Activated naive CD8-positive, alpha-beta T cell (primary cell): ENCODE measurements at regions not wholly inside any gene's neighbourhood (a gene's known extent, or its start where the extent isn't known, plus 50 kb on each side); places are given as distances from the start of the nearest gene placed in this dataset.

Experiments
- H3K27ac Mint-ChIP-seq: one replicate; pipeline ENCODE4 v1.8.0; 2021; ENCODE audit warnings: mixed read lengths
- H3K27me3 Mint-ChIP-seq: one replicate; pipeline ENCODE4 v1.8.0; 2021; ENCODE audit warnings: mixed read lengths
- H3K36me3 Mint-ChIP-seq: one replicate; pipeline ENCODE4 v1.8.0; 2021; ENCODE audit warnings: mixed read lengths
- H3K4me1 Mint-ChIP-seq: one replicate; pipeline ENCODE4 v1.8.0; 2021; ENCODE audit warnings: low read depth, mixed read lengths
- H3K4me3 Mint-ChIP-seq: one replicate; pipeline ENCODE4 v1.8.0; 2021; ENCODE audit warnings: mild to moderate bottlenecking, mixed read lengths
- H3K9me3 Mint-ChIP-seq: one replicate; pipeline ENCODE4 v1.8.0; 2021; ENCODE audit warnings: low read depth, mixed read lengths

DNA sequence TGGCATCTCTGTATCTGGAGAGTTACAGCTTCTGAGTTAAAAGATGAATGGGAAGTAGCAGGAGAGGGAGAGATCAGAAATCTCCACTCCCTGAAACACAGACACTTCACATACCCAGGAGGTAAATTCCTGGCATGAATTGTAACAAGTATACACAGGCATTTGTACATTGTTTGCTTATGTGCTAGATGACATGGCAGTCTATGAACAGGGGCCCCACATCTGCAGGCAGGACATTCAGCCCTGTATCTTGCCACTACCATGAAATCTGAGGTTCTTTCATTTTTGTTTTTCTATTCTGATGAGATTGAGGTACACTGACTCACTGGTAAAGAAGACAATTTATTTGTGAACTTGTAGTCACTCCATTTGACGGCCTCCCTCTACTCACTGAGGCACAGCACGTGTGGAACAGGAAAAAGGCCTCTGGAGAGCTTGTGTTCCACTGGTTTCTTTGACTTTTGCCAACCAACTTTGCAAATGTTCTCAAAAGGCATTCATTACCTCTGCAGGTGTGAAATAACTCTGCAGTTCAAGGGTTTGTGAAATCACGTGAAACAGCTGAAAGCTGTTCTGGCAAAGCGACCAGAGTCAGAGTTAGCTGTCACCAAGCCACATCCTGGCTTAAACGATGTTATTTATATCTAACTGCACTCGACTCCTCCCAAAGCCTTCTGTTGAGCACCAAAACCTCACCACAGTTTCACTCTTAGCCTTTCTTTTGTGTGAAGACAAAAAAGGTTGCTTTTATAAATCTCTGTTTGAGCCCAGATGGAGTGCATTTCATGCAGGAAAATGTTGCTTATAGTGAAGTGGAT is 401.3 kb upstream of the CFAP20DC start:
- Mint-ChIP-seq H3K4me1 (peaks cover 74% of the 10 kb centered on the region), H3K36me3 (peaks cover 2% of the 10 kb centered on the region), H3K4me3 (peak overlapping the region; percentile 85), H3K9me3 (no peaks in the 10 kb centered on the region), H3K27ac (peak overlapping the region; percentile 96), H3K27me3 (no peaks in the 10 kb centered on the region)

DNA sequence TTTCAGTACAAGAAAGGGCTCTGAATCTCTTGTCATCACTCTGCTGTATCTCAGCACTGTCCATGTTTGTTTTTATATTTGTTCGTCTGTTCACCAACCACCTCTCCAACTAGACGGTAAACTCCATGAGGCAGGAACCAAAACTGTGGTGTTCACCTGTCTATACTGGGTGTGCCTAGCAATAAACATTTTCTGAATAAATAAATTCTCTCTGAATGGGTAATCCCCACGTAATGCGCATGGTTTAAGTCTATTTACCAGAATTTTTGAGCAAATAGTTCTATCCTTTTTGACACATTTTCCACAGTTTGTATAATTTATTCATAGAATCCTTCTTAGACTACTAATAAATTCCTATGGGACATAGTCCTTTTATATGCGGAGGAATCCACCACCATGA is 400.6 kb upstream of the CFAP20DC start:
- Mint-ChIP-seq H3K4me1 (peaks cover 80% of the 10 kb centered on the region), H3K4me3 (no peak overlapping the region)

DNA sequence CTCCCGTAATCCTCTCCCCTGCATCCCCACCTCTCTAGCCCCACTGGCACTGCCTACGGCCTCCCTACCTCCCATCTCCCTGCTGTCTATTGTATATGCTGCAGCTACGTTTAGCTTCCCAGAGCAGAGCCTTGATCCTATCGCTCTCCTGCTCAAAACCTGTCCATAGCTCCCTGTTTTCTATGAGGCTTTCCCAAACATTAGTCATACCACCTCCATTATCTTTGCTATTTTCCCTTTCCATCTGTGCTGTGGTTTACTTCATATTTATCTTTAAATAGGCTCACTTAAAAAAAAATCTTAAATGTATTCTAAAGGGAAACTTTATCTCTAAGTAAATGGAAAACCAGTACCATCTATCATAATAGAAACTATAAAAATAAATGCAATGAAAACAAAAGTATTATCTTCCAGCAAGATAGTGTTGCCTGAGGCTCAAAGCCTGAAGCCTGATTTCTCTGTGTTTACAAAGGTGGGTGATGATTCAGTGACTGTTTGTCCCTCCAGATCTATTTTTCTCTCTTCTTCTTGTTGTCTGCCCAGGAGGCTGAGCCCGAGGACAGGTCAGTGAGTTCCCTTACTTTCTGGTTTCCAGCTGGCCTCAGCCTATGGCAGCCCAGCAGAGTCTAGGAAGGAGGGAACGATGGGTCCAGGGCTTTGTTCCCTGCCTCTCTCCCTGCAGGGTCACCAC is 397.1 kb upstream of the CFAP20DC start:
- H3K27ac Mint-ChIP-seq: no peak overlapping the region
- H3K36me3 Mint-ChIP-seq: peaks cover 2% of the 10 kb centered on the region
- H3K27me3 Mint-ChIP-seq: no peaks in the 10 kb centered on the region
- no peaks in the 10 kb centered on the region for H3K9me3 Mint-ChIP-seq
- peaks cover 82% of the 10 kb centered on the region for H3K4me1 Mint-ChIP-seq
- H3K4me3 Mint-ChIP-seq: no peak overlapping the region

More for the DNA sequence above, 400.6 kb upstream of the CFAP20DC start:
- Mint-ChIP-seq H3K27me3 (no peaks in the 10 kb centered on the region), H3K36me3 (peaks cover 2% of the 10 kb centered on the region), H3K27ac (peak overlapping the region; percentile 96), H3K9me3 (no peaks in the 10 kb centered on the region)

DNA sequence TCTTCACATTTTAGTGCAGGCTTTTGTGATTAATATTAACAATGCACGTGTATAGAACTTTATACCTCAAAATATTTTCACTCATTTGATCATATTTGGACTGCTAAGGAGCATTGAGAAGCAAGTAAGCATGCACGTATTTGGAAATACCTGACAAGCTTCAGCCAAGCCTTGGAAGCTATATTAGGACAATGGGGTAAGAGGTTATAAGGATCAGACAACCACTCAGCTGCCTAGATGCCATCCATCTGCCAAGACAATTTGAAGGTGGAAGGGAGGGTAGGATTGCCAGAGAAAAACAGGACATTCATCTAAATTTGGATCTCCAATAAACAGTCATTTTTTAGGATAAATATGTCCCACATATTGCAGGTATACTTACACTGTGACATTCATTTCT is 394.9 kb upstream of the CFAP20DC start:
- Mint-ChIP-seq H3K27me3 (no peaks in the 10 kb centered on the region), H3K4me3 (no peak overlapping the region), H3K4me1 (peaks cover 60% of the 10 kb centered on the region), H3K9me3 (no peaks in the 10 kb centered on the region), H3K27ac (peak overlapping the region; percentile 90), H3K36me3 (no peaks in the 10 kb centered on the region)

DNA sequence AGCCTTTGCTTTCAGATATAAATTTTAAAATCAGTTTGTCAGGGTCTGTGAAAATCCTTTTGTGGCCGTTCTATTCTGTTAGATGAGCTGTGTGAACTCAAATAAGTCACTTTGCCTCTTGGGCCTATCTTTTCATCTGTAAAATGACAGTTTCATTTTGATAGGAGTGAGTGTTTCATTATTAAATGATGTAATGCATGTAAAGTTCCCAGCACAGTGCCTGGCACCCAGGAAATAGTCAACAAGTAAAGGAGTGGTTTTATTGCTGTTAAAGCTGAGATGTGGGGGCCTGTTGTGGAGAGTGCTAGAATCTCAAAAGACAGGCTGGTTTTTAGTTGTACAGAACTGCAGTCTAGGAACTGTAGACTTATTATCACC is 394.5 kb upstream of the CFAP20DC start:
- Mint-ChIP-seq H3K4me3 (peak overlapping the region; percentile 75), H3K27ac (peak overlapping the region; percentile 90), H3K36me3 (no peaks in the 10 kb centered on the region), H3K9me3 (no peaks in the 10 kb centered on the region), H3K4me1 (peaks cover 56% of the 10 kb centered on the region), H3K27me3 (no peaks in the 10 kb centered on the region)

DNA sequence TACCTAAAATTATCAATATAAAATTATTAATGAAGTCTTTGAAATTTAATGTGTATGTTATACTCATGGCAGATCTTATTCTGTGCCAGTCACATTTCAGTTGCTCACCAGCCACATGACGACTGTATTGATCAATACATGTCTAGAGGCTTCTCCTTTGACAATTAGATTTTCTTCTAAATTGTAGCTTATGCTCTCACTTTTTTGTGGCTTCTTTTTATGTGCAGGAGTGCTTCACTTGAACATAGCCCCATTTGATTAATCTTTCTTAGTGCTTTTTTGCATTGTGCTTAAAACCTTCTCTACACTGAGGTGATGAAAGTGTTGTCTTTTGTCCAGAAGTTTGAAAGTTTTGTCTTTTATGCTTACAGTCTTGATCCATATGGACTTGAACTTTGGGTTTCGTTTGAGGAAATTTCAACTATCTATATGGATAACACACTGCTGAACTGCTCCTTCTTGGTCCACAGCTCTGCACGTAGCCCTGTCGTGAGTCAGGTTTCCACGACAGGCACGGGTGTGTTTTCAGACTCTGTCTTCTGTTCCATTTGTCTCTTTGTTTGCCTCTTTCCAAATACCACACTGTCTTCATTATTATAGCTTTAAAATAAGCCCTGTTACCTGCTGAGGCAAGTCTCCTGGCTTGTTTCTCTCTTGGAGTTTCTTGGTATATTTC is 393.9 kb upstream of the CFAP20DC start:
- peaks cover 50% of the 10 kb centered on the region for H3K4me1 Mint-ChIP-seq
- H3K9me3 Mint-ChIP-seq: no peaks in the 10 kb centered on the region
- no peaks in the 10 kb centered on the region for H3K27me3 Mint-ChIP-seq
- H3K36me3 Mint-ChIP-seq: no peaks in the 10 kb centered on the region
- H3K4me3 Mint-ChIP-seq: peak overlapping the region; percentile 75
- H3K27ac Mint-ChIP-seq: peak overlapping the region; percentile 90

DNA sequence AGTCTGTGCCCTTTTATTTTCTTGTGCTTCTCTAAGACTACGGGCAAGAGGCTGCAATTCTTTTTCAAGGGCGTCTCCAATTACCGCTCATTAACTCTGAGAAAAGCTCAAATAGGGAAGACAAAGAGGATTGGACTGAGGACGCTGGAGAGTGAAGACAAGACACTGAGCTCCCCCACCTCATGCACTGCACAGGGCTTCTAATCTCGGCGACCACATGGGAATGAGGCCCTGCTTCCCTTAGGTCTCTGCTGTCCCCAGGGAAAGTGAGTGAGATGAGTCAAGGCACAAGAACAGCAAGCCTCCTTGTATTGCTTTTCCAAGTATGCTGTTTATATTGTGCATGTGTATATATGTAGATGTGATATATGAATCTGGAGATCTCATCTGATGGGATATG is 392.2 kb upstream of the CFAP20DC start:
- Mint-ChIP-seq H3K4me1 (peaks cover 40% of the 10 kb centered on the region), H3K27me3 (no peaks in the 10 kb centered on the region), H3K4me3 (no peak overlapping the region), H3K27ac (peak overlapping the region; percentile 19), H3K36me3 (no peaks in the 10 kb centered on the region), H3K9me3 (no peaks in the 10 kb centered on the region)

DNA sequence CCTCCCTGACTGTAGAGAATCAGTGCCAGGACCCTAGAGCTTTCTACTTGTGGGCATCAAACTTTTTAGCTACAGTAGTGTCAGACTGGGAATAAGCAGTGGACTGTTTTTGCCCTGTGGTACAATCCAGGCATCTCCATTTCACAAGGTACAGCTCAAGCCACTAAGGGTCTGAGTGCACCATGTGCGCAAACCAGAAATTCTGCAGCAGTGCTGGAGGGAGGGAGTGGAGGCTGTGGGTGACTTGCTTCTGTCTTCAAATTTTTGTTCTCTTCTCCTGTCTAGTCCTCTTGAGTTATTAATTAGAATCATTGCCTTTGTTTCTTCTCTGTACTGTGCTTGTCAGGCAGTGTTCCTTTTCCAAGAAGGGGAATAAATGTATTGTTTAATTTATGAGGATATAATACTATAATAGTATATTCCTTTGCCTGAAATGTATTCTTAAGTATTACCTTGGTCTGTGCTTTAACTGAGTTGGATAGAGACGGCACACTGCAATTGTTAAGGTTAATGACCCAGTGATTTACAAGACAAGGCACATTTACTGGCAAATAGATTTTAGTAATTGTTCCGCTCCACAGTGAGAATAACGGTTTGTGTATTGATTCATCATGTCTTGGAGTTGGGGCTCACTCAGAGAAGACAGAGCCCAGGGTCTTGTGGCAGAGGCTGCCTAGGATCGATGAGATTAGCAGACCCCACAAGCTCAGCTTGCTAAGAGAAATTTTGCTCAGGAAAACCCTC is 390.6 kb upstream of the CFAP20DC start:
- Mint-ChIP-seq H3K27me3 (no peaks in the 10 kb centered on the region), H3K27ac (no peak overlapping the region), H3K9me3 (no peaks in the 10 kb centered on the region), H3K36me3 (no peaks in the 10 kb centered on the region), H3K4me1 (peaks cover 37% of the 10 kb centered on the region), H3K4me3 (no peak overlapping the region)

DNA sequence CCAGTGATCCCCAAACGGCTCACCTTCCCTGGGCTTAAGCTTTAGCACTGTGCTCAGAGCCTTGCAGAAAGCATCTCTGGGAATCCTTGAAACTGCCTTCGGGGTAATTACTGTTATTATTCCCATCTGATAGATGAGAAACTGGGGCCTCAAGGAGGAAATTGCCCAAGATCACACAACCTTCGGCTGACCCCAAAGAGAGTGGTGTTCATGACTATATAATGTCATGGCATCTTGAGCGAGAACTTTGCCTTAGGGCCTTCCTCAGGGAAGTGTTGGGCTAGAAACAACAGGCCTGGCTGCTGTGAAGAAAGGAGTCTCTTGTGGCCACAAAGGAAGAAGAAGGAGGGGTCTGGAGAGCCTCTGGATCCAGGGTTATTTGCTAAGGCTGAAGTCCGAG is 388.7 kb upstream of the CFAP20DC start:
- peaks cover 20% of the 10 kb centered on the region for H3K4me1 Mint-ChIP-seq
- peaks cover 3% of the 10 kb centered on the region for H3K36me3 Mint-ChIP-seq
- no peak overlapping the region for H3K27ac Mint-ChIP-seq

DNA sequence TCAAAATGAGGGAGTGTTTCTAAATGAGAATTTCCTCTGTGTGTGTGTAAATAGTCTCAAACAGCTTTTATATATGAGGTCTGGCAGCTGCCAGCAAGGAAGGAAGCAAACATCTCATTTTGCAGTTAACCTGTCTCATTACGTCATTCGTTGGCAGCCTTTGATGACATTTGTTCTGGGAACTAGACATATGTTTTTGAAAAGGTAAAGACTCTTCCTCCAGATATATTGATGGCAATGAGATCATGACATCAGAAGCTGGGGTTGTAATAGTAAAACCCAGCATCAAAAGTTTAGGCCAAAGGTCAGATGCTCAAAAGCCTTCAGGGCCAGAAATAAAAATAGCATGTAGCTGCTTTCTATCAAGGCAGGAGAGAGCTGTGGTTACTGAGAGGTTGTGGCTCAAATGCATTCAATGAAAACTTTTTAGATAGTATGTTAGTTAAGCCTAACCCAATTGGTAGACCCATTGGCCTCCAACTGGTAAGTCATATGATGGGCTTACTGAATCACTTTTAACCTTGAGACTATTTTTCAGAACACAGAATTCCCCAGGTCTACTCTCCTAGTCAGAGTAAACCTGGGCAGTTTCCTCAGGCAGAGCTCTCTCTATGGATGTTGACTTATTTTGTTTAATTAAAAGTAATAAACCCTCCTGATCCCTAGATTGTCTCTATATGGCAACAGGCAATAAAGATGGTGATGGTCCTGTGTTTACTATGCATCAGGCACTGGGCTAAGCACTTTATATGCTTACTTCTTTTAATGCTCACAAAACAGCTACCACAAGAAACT is 386.5 kb upstream of the CFAP20DC start:
- Mint-ChIP-seq H3K36me3 (peaks cover 3% of the 10 kb centered on the region), H3K4me1 (peaks cover 13% of the 10 kb centered on the region), H3K27ac (peak overlapping the region; percentile 54), H3K4me3 (no peak overlapping the region), H3K27me3 (no peaks in the 10 kb centered on the region), H3K9me3 (no peaks in the 10 kb centered on the region)

More for the DNA sequence above, 388.7 kb upstream of the CFAP20DC start:
- Mint-ChIP-seq H3K9me3 (no peaks in the 10 kb centered on the region), H3K27me3 (no peaks in the 10 kb centered on the region), H3K4me3 (no peak overlapping the region)

DNA sequence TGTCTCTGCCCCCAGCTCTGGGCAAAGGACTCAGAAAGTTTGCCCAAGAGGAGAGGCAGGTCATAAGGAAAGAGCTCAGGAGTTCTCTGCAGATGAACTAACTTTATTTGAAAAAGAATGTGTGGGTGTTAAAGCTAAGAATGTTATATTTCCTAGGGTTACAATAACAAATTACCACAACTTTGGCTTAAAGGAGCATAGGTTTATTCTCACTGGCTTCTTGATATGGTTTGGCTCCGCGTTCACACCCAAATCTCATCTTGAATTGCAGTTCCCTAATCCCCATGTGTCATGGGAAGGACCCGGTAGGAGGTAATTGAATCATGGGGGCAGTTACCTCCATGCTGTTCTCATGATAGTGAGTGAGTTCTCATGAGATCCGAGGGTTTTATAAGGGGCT is 383.7 kb upstream of the CFAP20DC start:
- peaks cover 3% of the 10 kb centered on the region for H3K36me3 Mint-ChIP-seq
- no peaks in the 10 kb centered on the region for H3K27me3 Mint-ChIP-seq
- H3K9me3 Mint-ChIP-seq: no peaks in the 10 kb centered on the region
- no peak overlapping the region for H3K27ac Mint-ChIP-seq
- no peak overlapping the region for H3K4me3 Mint-ChIP-seq
- peaks cover 13% of the 10 kb centered on the region for H3K4me1 Mint-ChIP-seq

DNA sequence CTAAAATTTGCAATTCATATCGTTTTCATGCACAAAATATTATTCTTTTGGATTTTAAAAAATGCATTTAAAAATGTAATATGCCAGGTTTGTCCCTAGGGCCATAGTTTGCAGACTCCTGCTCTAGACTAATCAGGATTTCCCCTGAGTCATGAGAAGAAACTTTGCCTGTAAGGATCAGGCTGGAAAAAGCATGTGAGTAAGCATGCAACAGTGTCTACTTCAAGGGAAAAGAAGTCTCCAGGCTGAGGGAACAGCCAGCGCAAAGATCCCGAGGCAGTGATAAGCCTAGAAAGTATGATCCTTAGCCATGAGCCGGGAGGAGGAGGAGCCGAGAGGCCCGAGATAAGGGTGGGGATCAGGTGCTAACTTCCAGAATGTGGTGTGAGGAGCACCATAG is 382.8 kb upstream of the CFAP20DC start:
- Mint-ChIP-seq H3K9me3 (no peaks in the 10 kb centered on the region), H3K27me3 (no peaks in the 10 kb centered on the region), H3K27ac (no peak overlapping the region), H3K4me3 (no peak overlapping the region), H3K36me3 (peaks cover 3% of the 10 kb centered on the region), H3K4me1 (peaks cover 18% of the 10 kb centered on the region)

DNA sequence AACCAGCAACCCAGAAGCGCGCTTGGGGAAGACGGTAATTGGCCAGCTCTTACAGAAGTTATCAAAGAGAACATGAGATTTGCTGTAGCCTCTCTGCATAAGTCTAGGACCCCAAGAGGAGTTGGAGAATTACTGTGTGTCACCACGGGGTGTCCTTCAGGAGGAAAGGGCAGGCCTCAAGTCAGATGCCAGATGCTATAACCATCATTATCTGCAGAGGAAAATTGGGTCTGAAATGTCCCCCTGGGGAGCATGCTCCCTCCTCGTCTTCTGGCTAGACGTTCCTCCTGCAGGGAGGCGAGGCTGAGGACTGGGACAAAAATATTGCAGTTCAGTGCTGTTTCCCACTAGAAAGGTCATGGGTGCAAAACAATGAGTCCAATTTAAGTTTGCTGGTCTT is 380.5 kb upstream of the CFAP20DC start:
- H3K9me3 Mint-ChIP-seq: no peaks in the 10 kb centered on the region
- H3K27me3 Mint-ChIP-seq: no peaks in the 10 kb centered on the region
- H3K36me3 Mint-ChIP-seq: peaks cover 3% of the 10 kb centered on the region
- peaks cover 31% of the 10 kb centered on the region for H3K4me1 Mint-ChIP-seq
- H3K27ac Mint-ChIP-seq: no peak overlapping the region
- no peak overlapping the region for H3K4me3 Mint-ChIP-seq

DNA sequence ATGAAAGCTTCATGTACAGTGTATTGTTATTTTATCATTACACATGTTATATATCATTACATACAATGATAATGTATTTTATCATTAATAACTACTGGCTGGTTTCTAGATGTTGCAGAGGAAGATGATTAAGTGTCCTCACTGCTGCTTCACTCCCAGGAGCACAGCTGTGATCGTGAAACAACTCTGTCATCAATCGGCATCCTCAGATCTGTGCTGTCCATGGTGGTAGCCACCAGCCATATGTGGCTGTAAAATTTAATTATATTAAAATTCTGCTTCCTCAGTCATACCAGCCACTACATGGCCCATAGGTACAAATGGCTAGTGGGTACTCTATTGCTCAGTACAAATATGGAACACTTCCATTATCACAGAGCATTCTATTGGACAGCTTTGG is 379.4 kb upstream of the CFAP20DC start:
- H3K27ac Mint-ChIP-seq: no peak overlapping the region
- no peaks in the 10 kb centered on the region for H3K27me3 Mint-ChIP-seq
- peaks cover 37% of the 10 kb centered on the region for H3K4me1 Mint-ChIP-seq
- H3K36me3 Mint-ChIP-seq: peaks cover 2% of the 10 kb centered on the region
- no peaks in the 10 kb centered on the region for H3K9me3 Mint-ChIP-seq
- H3K4me3 Mint-ChIP-seq: no peak overlapping the region
